OCI-LY3 (cell line): ENCODE measurements at regions not wholly inside any gene's neighbourhood (a gene's known extent, or its start where the extent isn't known, plus 50 kb on each side); places are given as distances from the start of the nearest gene placed in this dataset.

Experiments used
- H2AFZ ChIP-seq: fragments of 200-600, 300-600 bp; shearing (Covaris generic); 2 replicates; pipeline ENCODE4 v1.6.0; 2014; ENCODE audit warnings: antibody characterized with exemption, low read depth, low read length
- H3K27ac ChIP-seq: fragments of 200-600, 300-600 bp; sonication (generic); 2 replicates; pipeline ENCODE4 v1.5.1; 2014; ENCODE audit warnings: mild to moderate bottlenecking, low read length, moderate library complexity, mixed read lengths
- H3K27me3 ChIP-seq: fragments of 200-600, 300-600 bp; sonication (generic); 2 replicates; pipeline ENCODE4 v1.6.1; 2014; ENCODE audit warnings: low read depth, low read length, mixed read lengths
- H3K36me3 ChIP-seq: fragments of 200-600, 300-600 bp; sonication (generic); replicated peaks from 2 replicates; pipeline ENCODE3; 2014; ENCODE audit warnings: low read depth, low read length, mixed read lengths
- H3K4me1 ChIP-seq: fragments of 300-600, 200-600 bp; sonication (generic); 2 replicates; pipeline ENCODE4 v1.6.1; 2014; ENCODE audit warnings: low read length, mixed read lengths
- H3K4me2 ChIP-seq: fragments of 200-600, 300-600 bp; sonication (generic); 2 replicates; pipeline ENCODE4 v1.6.1; 2014; ENCODE audit warnings: low read length, mixed read lengths
- H3K4me3 ChIP-seq: fragments of 300-600, 200-600 bp; sonication (generic); 2 replicates; pipeline ENCODE4 v1.5.1; 2014; ENCODE audit warnings: antibody characterized with exemption, mild to moderate bottlenecking, low read length, moderate library complexity
- H3K79me2 ChIP-seq: fragments of 300-600, 200-600 bp; shearing (Covaris generic); 2 replicates; pipeline ENCODE4 v1.6.1; 2014; ENCODE audit warnings: mild to moderate bottlenecking, low read length, mixed read lengths
- H3K9ac ChIP-seq: fragments of 300-600, 200-600 bp; shearing (Covaris generic); 2 replicates; pipeline ENCODE4 v1.6.0; 2014; ENCODE audit warnings: mild to moderate bottlenecking, low read length, moderate library complexity
- H3K9me3 ChIP-seq: fragments of 200-600, 300-600 bp; shearing (Covaris generic); 2 replicates; pipeline ENCODE4 v1.6.1; 2014; ENCODE audit warnings: low read length, mixed read lengths; ENCODE audit not compliant: insufficient read depth
- H4K20me1 ChIP-seq: fragments of 200-600, 300-600 bp; sonication (generic); 2 replicates; pipeline ENCODE4 v1.6.1; 2016; ENCODE audit warnings: low read length, mixed read lengths; ENCODE audit not compliant: insufficient read depth
- CTCF ChIP-seq: fragments of 200-600, 300-600 bp; sonication (generic); IDR thresholded peaks from 2 replicates; pipeline ENCODE4 v1.5.1; 2014; ENCODE audit warnings: antibody characterized with exemption, low read length, low read depth
- EZH2phosphoT487 ChIP-seq: fragments of 200-600 bp; shearing (Covaris generic); IDR thresholded peaks from 2 replicates; pipeline ENCODE4 v1.6.1; 2018; ENCODE audit warnings: antibody characterized with exemption, mixed run types, low read depth

- Histone ChIP-seq H3K4me3 (no peak overlapping the region), H3K4me1 (no peaks in the 10 kb centered on the region), H4K20me1 (no peaks in the 10 kb centered on the region), H3K4me2 (no peak overlapping the region), H2AFZ (no peak overlapping the region), H3K9me3 (no peaks in the 10 kb centered on the region), H3K79me2 (no peaks in the 10 kb centered on the region), H3K36me3 (no peaks in the 10 kb centered on the region), H3K27ac (no peak overlapping the region), H3K27me3 (no peaks in the 10 kb centered on the region), H3K9ac (no peak overlapping the region)
- TF ChIP-seq CTCF (no peak), EZH2phosphoT487 (no peak)
Measured at GRCh38 chr20:7673841-7674240, 266.4 kb downstream of the HAO1 start.

DNA sequence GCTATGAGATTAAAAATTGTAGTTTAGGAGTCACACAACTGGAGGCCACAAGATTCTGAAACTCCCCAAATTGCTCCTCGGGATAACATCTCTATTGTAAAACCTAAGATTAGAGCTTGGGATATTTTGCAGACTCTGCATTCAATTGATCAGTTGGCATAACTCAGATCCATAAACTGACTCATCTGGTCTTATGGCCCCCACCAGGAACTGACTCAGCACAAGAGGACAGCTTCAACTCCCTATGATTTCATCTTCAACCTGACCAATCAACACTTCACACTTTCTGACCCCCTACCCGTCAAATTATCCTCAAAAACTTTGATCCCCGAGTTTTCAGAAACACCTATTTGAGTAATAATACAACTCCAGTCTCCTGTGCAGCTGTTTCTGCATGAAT lies 257.3 kb downstream of the HAO1 start:
- no peaks in the 10 kb centered on the region for H3K79me2 ChIP-seq
- H3K9ac ChIP-seq, result no peak overlapping the region
- no peaks in the 10 kb centered on the region for H3K4me1 ChIP-seq
- H2AFZ ChIP-seq, result no peak overlapping the region
- no peak overlapping the region for H3K4me2 ChIP-seq
- no peaks in the 10 kb centered on the region for H3K27me3 ChIP-seq
- TF ChIP-seq CTCF, result no peak
- TF ChIP-seq EZH2phosphoT487, result no peak
- no peak overlapping the region for H3K27ac ChIP-seq
- 0 out of 2 replicates have a peak, but pooled peaks cover 2% of the 10 kb centered on the region for H3K9me3 ChIP-seq
- no peak overlapping the region for H3K4me3 ChIP-seq
- no peaks in the 10 kb centered on the region for H3K36me3 ChIP-seq
- H4K20me1 ChIP-seq, result no peaks in the 10 kb centered on the region

DNA sequence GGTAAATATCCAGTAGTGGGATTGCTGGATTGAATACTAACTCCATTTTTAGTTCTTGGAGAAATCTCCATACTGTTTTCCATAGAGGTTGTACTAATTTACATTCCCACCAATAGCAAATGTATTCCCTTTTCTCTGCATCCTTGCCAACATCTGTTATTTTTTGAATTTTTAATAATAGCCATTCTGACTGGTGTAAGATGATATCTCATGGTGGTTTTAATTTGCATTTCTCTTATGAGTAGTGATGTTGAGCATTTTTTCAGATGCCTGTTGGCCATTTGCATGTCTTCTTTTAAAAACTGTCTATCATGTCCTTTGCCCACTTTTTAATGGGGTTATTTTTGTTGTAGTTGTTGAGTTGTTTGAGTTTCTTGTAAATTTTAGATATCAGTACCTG lies 253.2 kb downstream of the HAO1 start:
- H2AFZ ChIP-seq, result no peak overlapping the region
- no peak overlapping the region for H3K4me3 ChIP-seq
- no peaks in the 10 kb centered on the region for H3K27me3 ChIP-seq
- H3K9me3 ChIP-seq, result 0 out of 2 replicates have a peak, but pooled peaks cover 2% of the 10 kb centered on the region
- H3K79me2 ChIP-seq, result no peaks in the 10 kb centered on the region
- TF ChIP-seq CTCF, result no peak
- TF ChIP-seq EZH2phosphoT487, result no peak
- H3K36me3 ChIP-seq, result no peaks in the 10 kb centered on the region
- H3K9ac ChIP-seq, result no peak overlapping the region
- H3K4me1 ChIP-seq, result no peaks in the 10 kb centered on the region
- no peak overlapping the region for H3K4me2 ChIP-seq
- H4K20me1 ChIP-seq, result no peaks in the 10 kb centered on the region
- no peak overlapping the region for H3K27ac ChIP-seq

- Histone ChIP-seq H3K79me2 (no peaks in the 10 kb centered on the region), H4K20me1 (no peaks in the 10 kb centered on the region), H3K9me3 (no peaks in the 10 kb centered on the region), H3K27ac (no peak overlapping the region), H3K4me2 (no peak overlapping the region), H3K27me3 (no peaks in the 10 kb centered on the region), H3K4me3 (no peak overlapping the region), H3K4me1 (no peaks in the 10 kb centered on the region), H2AFZ (no peak overlapping the region), H3K9ac (no peak overlapping the region), H3K36me3 (no peaks in the 10 kb centered on the region)
- no peak for TF ChIP-seq EZH2phosphoT487
- no peak for TF ChIP-seq CTCF
Measured at GRCh38 chr20:7689151-7689550, 251.1 kb downstream of the HAO1 start.
